ENCODE measurements at regions not wholly inside any gene's neighbourhood (a gene's known extent, or its start where the extent isn't known, plus 50 kb on each side); places are given as distances from the start of the nearest gene placed in this dataset.

DNA sequence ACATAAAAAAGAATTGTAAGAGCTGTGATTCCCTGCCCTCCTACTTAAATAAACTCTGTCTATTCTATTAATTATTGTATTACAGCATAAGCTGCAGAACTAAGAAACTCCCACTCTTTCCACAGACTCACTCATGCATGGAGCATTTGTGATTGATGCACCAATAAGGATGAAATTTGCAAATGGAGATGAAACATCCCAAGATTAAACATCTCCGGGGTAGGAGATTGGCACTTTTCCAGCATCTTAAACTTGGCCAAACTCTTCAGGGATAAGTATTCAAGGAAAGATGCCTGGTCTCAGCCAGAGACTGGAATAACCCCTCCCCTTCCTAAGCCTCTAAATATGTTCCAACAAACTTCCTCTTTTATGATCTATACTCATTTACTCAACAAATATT is 472.0 kb downstream of the ACTL7B start:
- TF ChIP-seq CTCF (IDR thresholded peaks at IDR 0.05) (no peak), ZFX (IDR thresholded peaks at IDR 0.05; ENCODE audit: borderline replicate concordance) (no peak)

Measured in 22Rv1 (cell line).